Heart left ventricle (tissue), 16 donors: ENCODE measurements at regions not wholly inside any gene's neighbourhood (a gene's known extent, or its start where the extent isn't known, plus 50 kb on each side); places are given as distances from the start of the nearest gene placed in this dataset.

ENCODE experiments used
- ATAC-seq, 4 donors: fragments of 200-7000 bp; cut with Tn5 transposase; one replicate each; pipeline ENCODE4 v1.9.1; 2020 to 2022; ENCODE audit warnings: moderate library complexity in 4 of 4, mild to moderate bottlenecking in 3 of 4, moderate number of reproducible peaks in 1 of 4
- DNase-seq, 5 donors: peaks; one replicate each; pipeline ENCODE4 v3.0.0-alpha.2; 2020
- H3K27ac ChIP-seq, 12 donors: fragments of 200-600 bp; sonication (generic) in 4 of 12; one replicate each; pipeline versions ENCODE4 v1.5.0 to v1.8.0; 2016 to 2022; ENCODE audit warnings: mild to moderate bottlenecking in 2 of 12
- H3K27me3 ChIP-seq, 9 donors: fragments of 200-600 bp; sonication (generic) in 2 of 9; one replicate each; pipeline versions ENCODE4 v1.5.1 to v1.8.0; 2016 to 2022; ENCODE audit warnings: mild to moderate bottlenecking in 3 of 9
- H3K36me3 ChIP-seq, 9 donors: fragments of 200-600 bp; sonication (generic) in 2 of 9; one replicate each; pipeline versions ENCODE4 v1.5.0 to v1.8.0; 2018 to 2022; ENCODE audit warnings: mild to moderate bottlenecking in 2 of 9
- H3K4me1 ChIP-seq, 12 donors: fragments of 200-600 bp; sonication (generic) in 4 of 12; one replicate each; pipeline versions ENCODE4 v1.5.0 to v1.8.0; 2016 to 2022; ENCODE audit warnings: mild to moderate bottlenecking in 3 of 12
- H3K4me3 ChIP-seq, 12 donors: fragments of 200-600 bp; sonication (generic) in 4 of 12; one replicate each; pipeline versions ENCODE4 v1.5.0 to v1.8.0; 2017 to 2022; ENCODE audit warnings: mild to moderate bottlenecking in 9 of 12, moderate library complexity in 4 of 12
- H3K9me3 ChIP-seq, 12 donors: fragments of 200-600 bp; sonication (generic) in 4 of 12; one replicate each; pipeline versions ENCODE4 v1.5.0 to v1.8.0; 2016 to 2022; ENCODE audit warnings: mild to moderate bottlenecking in 1 of 12
- CTCF ChIP-seq, 12 donors: fragments of 200-600 bp; sonication (generic) in 4 of 12; IDR thresholded peaks; one replicate each; pipeline versions ENCODE4 v1.5.0 to v1.8.0; 2018 to 2022; ENCODE audit warnings: antibody characterized with exemption in 12 of 12, mild to moderate bottlenecking in 5 of 12
- POLR2A ChIP-seq, 2 donors: fragments of 450-650 bp; IDR thresholded peaks; one replicate each; pipeline ENCODE4 v1.6.1; 2017; ENCODE audit warnings: antibody characterized with exemption in 2 of 2, mild to moderate bottlenecking in 2 of 2, moderate library complexity in 2 of 2
- WGBS, 4 donors: extraction: QIAGEN DNeasy Blood & Tissue Kit in 2 of 4; methylation state at CpG; one replicate each; pipeline versions ENCODE4 v1.1.5 to v1.1.7; 2013 to 2018; 5-methylcytosine and 5-hydroxymethylcytosine counted together
- intact Hi-C, 10 donors: fragments of 100-400 bp; cut with DNase I; formaldehyde crosslinking; loops; one replicate each; pipeline versions ENCODE4 v1.11.1 to v1.14.2; 2022
- donor health status: ischemic (EF 13 %, LVEDD 7.1; RV severe dilation, severe dysfunction).
- donor health status: healthy with polysubstance abuse.
- donor health status: DM: no; HTN: yes; CAD: no.
- donor health status: DM: no; HTN: no; CAD: no.
- donor health status: ischemic (EF 25% LVEDD 6.9; RV normal size, moderate dysfunction).
- donor health status: ischemic (EF 25% LVEDD 5.7; RV mildly dilated, moderate dysfunction).
- donor health status: healthy.
- donor health status: DM: yes; HTN: yes; CAD: no.
- donor health status: ischemic (EF 35%, LVEDD 5.7; RV mildly dilated, moderate dysfunction).
- donor health status: nonischemic (EF 11% LVEDD 7.7; RV severe dilation, severe dysfunction).
- donor health status: DM: yes; HTN: yes; CAD: no.
- donor health status: PGD.
- donor health status: ischemic (EF 29% LVEDD 5.4; RV normal size, mild dysfunction).
- donor health status: nonischemic (EF 23%, LVEDD 6.1; RV moderate dilation, normal function).

- Histone ChIP-seq H3K9me3 (no peaks in the 10 kb centered on the region), H3K4me1 (peaks cover 3 to 45% (median 9%) of the 10 kb centered on the region in 12 donors), H3K4me3 (no peak overlapping the region), H3K36me3 (no peaks in the 10 kb centered on the region), H3K27ac (peak overlapping the region in 3 of 12 donors; percentile 2 to 32 (median 11)), H3K27me3 (no peaks in the 10 kb centered on the region)
- no peak for DNase-seq
- ATAC-seq = peak in 2 of 4 donors; percentile 22 to 41
- WGBS, 4 donors = 29 to 49% (median 38%) methylated on average over 3 of the region's 3 CpGs
- intact Hi-C loops = no loop called here
- no peak for TF ChIP-seq POLR2A (IDR thresholded peaks at IDR 0.05)
- no peak for TF ChIP-seq CTCF (IDR thresholded peaks at IDR 0.05)
These were observed 781.7 kb downstream of the MECOM start for GRCh38 chr3:168881804-168882203.

GRCh38 chr3:168878655-168879054 is 782.9 kb upstream of the GOLIM4 start:
- Histone ChIP-seq H3K36me3 (no peaks in the 10 kb centered on the region), H3K9me3 (no peaks in the 10 kb centered on the region), H3K4me3 (no peak overlapping the region), H3K4me1 (peaks cover 0 to 41% (median 7%) of the 10 kb centered on the region in 12 donors), H3K27ac (peak overlapping the region in 5 of 12 donors; percentile 37 to 76 (median 72)), H3K27me3 (no peaks in the 10 kb centered on the region)
- TF ChIP-seq POLR2A (IDR thresholded peaks at IDR 0.05) (no peak), CTCF (IDR thresholded peaks at IDR 0.05) (no peak)
- DNase-seq = no peak
- WGBS, 4 donors = 66 to 83% (median 76%) methylated on average over 1 of the region's 1 CpG
- intact Hi-C loops = loop anchor here in 2 of 10 donors (10.0 kb wide), 2 partner anchors 166 to 786 kb away; partner anchors contain the start of gene MECOM (in 1 of the 2)
- peak in 2 of 4 donors; percentile 71 to 78 for ATAC-seq

GRCh38 chr3:168877899-168878298 is 782.2 kb upstream of the GOLIM4 start:
- peaks cover 0 to 43% (median 7%) of the 10 kb centered on the region in 12 donors for H3K4me1 ChIP-seq
- no peaks in the 10 kb centered on the region for H3K27me3 ChIP-seq
- ATAC-seq = no peak
- 59 to 71% (median 65%) methylated on average over 1 of the region's 1 CpG for WGBS, 4 donors
- peak overlapping the region in 9 of 12 donors; percentile 21 to 76 (median 54) for H3K27ac ChIP-seq
- H3K4me3 ChIP-seq = no peak overlapping the region
- intact Hi-C loops = loop anchor here in 2 of 10 donors (10.0 kb wide), 2 partner anchors 167 to 787 kb away; partner anchors contain the start of gene MECOM (in 1 of the 2)
- H3K36me3 ChIP-seq = no peaks in the 10 kb centered on the region
- no peak for DNase-seq
- H3K9me3 ChIP-seq = no peaks in the 10 kb centered on the region
- TF ChIP-seq POLR2A (IDR thresholded peaks at IDR 0.05) (no peak), CTCF (IDR thresholded peaks at IDR 0.05) (no peak)

- Histone ChIP-seq H3K27me3 (no peaks in the 10 kb centered on the region), H3K4me3 (no peak overlapping the region), H3K9me3 (no peaks in the 10 kb centered on the region), H3K36me3 (no peaks in the 10 kb centered on the region), H3K4me1 (peaks cover 0 to 36% (median 7%) of the 10 kb centered on the region in 12 donors), H3K27ac (peak overlapping the region; percentile 2 to 76 (median 58))
- ATAC-seq (peak; percentile 38 to 95 (median 74)), DNase-seq (peak in 3 of 5 donors; percentile 27 to 38 (median 30))
- intact Hi-C loops = loop anchor here in 2 of 10 donors (10.0 kb wide), 2 partner anchors 168 to 788 kb away; partner anchors contain the start of gene MECOM (in 1 of the 2)
- TF ChIP-seq CTCF (IDR thresholded peaks at IDR 0.05) = no peak
- TF ChIP-seq POLR2A (IDR thresholded peaks at IDR 0.05) = no peak
- WGBS, 4 donors = 55 to 68% (median 62%) methylated on average over 4 of the region's 4 CpGs
These were observed 780.8 kb upstream of the GOLIM4 start for GRCh38 chr3:168876346-168877035.
